HG02852 (cell line): ENCODE measurements at regions not wholly inside any gene's neighbourhood (a gene's known extent, or its start where the extent isn't known, plus 50 kb on each side); places are given as distances from the start of the nearest gene placed in this dataset.
"Not testable (repeated sequence)": the region's sequence is repeated elsewhere in the genome, so short reads cannot be mapped to it uniquely, and the experiment has no call there.

Experiments used
- ATAC-seq: cut with Tn5 transposase; IDR thresholded peaks from one replicate; pipeline ENCODE4 v1.9.1; 2021; ENCODE audit warnings: mild to moderate bottlenecking, moderate library complexity; ENCODE audit not compliant: unreplicated experiment

DNA sequence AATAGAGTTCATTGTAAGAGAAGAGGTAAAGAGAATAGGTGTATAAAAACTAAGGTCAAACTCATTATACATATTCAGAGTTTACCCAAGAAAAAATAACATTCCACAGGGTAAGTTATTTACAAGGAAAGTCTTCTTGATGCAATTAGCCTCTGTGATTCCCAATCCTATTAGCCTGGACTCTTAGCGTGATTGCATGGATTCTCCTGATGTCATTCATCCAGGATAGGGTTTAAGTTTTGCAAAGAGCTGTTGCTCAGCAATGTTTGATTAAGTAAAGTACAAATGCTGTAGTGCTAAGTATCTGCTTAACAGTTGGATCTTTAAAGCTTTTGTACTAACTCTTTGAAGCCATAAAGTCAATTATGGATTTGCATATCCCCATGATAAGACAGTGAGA, 767.8 kb upstream of the LUZP2 start:
- ATAC-seq = no peak

DNA sequence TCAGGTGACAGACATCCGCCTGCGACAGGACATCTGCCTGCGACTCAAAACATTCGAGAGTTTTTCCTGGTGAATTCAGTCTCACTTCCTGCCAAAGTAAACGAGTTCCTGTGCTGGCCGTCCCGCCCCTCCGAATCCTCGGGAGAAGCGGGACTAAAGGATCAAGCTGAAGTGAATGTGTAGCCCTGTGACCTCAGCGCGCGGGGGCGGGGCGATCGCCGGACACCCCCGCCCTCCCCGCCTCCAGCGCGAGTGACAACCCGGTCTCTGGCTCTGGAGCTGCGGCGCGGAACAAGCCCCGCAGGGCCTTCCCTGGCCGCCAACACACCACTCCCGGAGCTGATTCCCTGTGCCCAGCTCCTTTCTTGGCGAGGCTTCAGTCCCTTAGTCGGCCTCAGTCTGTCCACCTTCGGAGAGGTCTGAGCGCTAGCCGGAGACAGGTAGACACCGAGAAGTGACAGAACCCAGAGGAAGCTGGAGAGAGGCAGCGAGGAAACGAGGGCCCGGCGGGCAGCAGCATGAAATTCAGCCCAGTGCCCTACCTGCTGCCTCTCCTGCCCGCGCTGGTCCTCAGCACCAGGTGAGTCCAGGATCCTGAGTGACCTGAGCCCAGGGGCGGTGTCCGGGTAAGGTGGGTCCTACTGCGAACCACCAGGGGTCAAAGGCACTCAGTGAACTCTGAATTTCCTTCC, 766.4 kb upstream of the LUZP2 start:
- no peak for ATAC-seq

DNA sequence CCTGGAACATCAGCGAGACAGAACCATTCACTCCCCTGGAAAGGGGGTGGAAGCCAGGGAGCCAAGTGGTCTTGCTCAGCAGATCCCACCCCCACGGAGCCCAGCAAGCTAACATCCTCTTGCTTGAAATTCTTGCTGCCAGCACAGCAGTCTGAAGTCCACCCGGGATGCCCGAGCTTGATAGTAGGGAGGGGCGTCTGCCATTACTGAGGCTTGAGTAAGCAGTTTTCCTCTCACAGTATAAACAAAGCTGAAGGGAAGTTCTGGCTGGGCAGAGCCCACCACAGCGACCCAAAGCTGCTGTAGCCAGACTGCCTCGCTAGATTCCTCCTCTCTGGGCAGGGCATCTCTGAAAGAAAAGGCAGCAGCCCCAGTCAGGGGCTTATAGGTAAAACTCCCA, 764.8 kb upstream of the LUZP2 start:
- no peak for ATAC-seq

DNA sequence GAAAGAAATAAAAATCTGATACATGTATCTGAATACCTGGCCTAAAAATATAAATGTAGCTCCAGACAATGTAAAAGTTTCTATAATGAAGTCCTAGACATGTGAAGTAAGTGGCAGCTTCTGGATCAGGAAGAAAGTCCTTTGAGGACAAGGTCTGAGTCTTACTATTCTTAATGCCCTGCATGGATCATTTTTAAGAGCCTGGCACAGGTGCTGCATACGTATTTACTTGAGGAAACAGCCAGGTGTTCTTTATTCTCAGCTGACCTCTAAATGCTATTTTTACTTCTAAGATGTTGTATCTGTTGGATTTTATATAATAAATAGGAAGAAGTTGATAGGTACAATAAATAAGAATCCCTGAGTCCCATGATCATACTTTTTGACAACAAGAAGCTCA, 750.0 kb upstream of the LUZP2 start:
- no peak for ATAC-seq

DNA sequence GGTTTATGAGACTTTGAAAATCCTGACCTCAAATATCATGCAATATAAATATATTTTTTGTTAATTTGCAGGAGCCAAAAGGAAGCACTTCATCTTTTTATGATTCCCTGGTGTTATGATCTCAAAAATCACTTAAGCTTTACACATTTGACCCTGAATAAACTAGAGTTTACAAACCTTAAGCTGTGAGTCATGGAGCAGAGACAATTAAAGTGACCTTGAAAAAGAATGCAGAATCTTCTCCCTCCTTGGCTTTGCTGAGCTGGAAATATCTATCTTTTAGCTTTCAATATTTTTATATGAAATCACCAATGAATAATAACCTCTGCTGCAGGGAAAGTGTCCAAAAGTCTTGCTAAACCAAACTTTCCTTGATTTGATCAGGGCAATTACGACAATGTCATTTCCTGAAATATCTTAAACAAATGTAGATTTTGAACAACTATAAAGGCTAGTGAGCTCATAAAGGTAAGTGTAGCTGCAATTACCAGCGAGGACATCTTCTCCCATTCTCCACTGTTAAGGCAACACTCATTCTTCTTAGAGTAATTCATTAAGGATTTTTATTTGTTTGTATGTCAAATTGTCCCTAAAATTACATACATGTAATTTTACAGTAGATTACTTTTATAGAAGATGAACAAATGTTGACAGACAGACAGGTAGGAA, 747.0 kb upstream of the LUZP2 start:
- no peak for ATAC-seq

DNA sequence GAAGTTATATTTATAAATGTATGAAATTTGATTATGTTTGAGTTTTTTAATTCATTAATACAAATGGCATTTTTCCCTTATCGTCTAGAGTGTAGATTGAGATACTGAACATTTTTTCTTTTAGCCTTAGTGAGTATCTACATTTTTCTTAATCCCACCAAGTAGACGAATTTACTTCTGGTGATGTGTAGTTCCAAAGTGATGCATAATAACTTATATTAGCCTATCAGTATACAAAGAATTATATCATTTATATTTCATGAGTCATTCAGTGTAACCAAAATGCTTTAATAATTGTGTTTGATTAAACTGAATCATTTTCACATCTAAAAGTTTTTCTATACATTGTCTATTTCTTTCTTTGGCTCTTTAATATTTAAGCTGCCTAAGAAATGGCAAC, 745.6 kb upstream of the LUZP2 start:
- ATAC-seq = no peak

DNA sequence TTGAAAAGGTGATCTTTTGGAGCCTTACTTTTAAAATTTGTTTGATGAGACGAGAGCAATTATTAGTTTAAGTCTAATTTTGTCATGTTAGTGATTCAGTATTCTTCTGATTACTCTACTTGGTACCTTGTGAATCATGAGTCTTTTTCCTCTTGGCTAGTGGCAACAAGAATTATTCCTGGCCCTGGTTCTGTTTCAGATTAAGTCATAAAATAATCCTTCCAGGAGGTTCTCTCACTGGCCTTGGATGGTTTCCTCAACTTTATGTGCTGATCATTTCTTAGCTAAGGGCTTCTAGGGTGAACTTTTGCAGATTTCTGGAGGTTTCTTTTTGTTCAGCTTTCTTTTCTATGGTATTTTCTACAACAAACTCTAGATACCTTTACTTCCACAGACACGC, 741.8 kb upstream of the LUZP2 start:
- ATAC-seq = no peak

DNA sequence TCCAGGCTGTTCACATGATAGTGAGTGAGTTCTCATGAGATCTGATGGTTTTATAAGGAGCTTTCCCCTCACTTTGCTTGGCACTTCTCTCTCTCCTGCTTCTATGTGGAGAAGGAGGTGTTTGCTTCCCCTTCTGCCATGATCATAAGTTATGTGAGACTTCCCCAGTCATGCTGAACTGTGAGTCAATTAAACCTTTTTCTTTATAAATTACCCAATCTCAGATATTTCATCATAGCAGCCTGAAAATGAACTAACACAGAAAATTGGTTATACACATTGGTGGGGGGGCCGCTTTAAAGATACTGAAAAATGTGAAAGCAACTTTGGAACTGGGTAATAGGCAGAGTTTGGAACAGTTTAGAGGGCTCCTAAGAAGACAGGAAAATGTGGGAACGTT, 741.1 kb upstream of the LUZP2 start:
- no peak for ATAC-seq

DNA sequence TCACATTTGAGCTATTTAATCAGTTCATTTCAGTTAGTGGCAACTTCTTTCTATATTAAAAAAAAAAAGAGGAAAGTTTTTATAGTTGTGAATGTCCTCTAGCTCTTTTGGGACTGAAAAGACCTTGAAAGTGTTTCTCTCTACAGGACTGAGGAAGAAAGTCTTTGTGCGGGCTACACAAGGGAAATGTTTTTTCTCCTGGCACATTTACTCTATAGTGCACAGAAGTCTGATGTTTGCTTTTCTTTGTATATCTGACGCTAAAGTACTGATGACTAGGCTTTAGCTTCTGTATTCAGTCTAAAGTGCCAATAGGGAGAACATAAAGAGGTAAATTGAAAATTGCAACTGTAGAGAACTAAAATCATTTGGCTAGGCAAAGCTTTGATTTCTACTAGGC, 737.4 kb upstream of the LUZP2 start:
- ATAC-seq = no peak

DNA sequence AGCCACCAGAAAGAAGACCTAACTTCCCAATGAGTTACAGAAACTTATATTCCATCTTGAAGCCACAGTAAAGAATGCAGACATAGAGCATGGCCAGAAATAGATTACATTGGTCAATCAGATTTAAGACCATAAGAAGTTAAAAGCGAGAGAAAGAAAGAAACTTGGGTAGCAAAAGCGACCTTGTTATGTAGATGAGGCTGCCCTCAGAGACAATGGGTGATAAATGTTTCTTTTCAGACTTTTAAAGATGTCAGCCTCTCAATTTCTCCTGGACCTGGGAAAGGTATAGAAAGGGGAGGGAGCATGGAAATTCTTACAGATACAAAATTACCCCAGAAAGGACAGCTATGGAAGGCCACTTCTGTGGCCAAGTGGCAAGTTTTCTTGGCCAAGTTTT, 732.6 kb upstream of the LUZP2 start:
- ATAC-seq = no peak

DNA sequence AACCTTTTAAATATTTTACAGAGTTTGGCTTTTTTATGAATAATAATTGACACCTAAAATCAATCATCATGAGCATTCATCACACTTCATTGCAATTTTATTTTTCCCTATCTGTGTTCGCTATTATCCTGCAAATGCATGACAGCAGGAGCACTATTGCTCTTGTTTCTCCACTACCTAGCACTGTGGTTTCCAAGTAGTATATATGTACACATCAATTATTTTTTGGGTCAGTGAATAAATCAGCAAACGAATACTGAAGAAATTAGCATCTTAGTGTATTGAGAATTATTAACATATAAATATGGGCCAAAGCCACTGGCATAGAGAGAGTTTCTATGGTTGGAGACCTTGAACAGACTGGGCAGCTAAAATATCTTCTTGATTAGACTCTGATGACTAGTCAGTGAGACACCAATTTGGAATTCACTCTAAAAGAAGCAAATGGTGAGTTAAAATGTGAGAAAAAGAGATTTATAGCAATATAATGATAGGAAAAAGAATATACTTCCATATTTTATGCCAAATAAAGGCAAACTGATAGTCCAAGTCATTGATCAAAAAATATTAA, 731.1 kb upstream of the LUZP2 start:
- ATAC-seq = no peak

DNA sequence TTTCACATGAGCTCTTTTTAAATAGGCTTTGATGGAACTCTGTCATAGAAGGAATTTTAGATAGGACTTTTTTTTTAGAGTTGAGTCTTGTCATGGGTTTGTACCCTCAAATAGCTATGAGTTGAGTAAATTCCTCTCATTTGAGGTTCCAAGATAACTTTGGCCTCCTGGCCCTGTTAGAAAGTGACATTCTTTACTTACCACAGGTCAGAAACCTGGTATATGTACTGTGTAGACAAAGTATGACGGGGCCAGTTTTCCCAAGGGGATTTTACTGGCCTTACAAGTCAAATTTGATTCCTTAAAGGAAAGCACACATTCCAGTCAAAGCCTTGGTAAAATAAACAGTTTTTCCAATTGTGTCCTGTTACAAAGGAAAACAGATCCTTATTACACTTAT, 729.3 kb upstream of the LUZP2 start:
- no peak for ATAC-seq

DNA sequence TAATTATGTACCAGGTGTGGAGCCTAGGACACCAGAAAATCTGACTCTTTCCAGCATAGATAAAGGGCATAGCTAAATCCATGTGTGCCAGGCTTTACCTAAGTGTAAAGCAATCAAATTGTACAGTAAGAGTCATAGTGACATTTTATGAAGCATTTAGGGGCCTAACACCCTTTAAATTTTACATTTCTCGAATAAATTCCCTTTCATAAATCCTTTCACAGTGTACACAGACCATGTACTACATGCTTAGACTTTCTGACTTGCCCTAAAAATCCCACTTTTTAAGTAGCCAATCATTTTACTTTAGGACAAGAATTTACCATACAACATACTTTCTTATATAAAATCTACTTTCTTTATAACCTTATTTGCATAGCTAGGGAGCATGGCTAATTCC, 727.6 kb upstream of the LUZP2 start:
- ATAC-seq = no peak

DNA sequence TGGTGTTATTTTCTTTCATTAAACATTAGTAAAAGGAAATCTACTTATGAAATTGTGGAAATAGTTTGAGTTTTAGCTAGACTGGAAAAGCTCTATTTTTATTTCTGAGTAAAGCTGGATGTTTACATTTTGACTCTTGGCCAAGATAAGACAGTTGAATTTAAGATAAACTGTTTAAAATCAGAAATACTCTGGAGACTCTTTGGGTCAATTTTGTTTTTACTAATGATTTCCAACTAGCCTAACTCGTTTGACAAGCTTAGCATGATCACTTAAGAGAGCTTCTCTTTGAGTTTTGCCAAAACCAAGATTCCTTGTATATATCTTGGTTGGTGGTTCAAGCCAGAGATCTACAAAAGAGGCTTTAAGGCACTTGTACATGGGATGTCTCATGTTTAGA, 724.8 kb upstream of the LUZP2 start:
- no peak for ATAC-seq

DNA sequence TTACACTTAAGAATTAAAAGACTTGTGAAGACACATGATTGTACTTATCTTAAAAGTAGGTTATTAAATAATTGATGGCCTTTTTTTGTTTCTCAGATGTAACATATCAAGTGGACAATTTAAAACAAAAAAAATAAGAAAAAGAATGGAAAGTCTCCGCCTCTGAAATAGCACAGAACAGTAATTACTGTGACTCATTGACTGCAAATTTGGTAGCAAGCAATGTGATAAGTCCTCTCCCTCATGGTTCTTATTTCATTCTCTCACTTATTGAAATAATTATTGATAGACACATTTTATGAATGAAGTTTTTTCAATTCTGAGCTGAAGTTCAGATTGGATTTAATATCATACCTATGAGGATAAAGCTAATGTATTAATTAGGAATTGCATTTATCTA, 717.9 kb upstream of the LUZP2 start:
- ATAC-seq = no peak

DNA sequence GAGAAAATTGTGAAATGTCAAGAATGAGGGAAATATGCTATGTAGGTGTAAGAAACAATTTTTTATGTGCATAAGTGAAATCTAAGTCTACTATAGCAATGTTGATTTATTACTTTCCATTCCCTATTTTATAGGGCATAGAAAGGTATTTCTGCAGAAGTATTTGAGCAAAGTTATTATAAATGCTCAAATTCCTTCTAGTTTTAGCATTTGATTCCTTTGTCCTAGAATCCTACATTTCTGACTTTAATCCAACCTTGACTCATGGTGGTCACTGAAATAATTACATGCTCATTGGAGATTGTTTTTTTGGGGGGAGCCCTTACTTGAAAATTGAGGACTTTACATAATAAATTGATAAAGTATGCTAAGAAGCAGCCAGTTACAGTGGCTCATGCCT, 716.6 kb upstream of the LUZP2 start:
- ATAC-seq = no peak

DNA sequence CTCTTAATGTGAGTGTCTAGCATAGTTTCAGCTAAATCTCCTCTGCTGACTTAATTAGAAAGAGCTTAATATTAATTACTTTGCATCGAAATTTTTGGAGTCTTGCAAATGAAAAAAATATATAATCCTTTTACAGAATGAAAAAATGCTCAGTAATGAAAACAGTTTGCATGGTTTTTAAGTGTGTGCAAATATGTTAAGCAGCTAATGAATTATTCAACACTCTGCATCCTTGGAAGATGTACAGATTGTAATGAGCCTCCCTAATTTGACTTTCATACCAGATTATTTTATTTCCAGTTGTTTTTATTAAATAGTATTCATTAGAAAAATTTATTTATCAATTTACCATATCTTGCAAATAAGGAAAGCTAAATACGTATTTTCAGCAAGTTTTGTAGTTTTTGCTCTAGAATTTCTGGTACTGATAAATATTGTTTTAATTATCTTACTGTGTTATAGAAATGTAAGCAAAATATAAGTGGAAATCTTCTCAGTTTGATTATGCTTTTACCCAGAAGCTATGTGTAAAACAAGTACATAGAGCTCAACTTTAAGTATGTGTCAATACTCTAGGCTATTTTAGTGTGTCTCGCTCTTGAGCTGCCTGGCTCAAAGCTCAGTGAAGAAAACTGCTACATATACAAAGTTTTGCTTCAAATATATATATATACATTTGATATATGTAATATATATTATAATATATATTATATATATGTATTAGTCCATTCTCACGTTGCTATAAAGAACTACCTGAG, 714.9 kb upstream of the LUZP2 start:
- ATAC-seq = no peak

DNA sequence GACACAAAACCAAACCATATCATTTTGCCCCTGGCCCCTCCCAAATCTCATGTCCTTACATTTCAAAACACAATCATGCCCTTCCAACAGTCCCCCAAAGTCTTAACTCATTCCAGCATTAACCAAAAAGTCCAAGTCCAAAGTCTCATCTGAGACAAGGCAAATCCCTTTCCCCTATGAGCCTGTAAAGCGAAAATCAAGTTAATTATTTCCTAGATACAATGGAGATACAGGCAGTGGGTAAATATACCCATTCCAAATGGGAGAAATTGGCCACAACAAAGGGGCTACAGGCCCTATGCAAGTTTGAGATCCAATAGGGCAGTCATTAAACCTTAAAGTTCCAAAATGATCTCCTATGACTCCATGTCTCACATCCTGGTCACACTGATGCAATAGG, 709.9 kb upstream of the LUZP2 start:
- not testable (repeated sequence) for ATAC-seq

DNA sequence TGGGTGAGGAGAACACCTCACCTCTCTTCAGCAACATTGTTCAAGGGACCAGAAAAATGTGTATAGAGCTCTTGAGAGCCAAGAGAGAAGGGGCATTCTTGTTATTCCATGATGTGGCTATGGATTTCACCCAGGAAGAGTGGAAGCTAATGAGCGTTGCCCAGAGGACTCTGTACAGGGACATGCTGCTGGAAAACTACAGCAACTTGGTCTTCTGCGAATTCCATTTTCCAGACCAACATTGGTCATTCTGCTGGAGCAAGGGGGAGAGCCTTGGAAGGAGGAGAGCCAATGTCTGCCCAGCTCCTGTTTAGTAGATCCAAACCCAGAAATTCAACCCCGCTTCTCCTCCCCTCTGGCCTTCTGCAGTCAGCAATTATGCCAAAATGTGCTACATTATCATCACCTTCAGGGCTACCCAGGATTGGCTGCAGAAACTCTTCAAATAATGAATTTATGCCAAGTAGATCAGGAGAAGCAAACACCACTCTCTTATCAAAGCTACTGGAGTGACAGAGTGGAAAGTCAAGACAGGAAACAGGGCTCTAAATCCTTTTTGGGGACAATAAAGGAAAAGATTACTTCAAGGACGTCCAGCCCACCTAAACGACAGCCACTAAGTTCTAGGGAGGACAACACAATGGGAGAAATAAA, 707.5 kb upstream of the LUZP2 start:
- ATAC-seq = no peak

DNA sequence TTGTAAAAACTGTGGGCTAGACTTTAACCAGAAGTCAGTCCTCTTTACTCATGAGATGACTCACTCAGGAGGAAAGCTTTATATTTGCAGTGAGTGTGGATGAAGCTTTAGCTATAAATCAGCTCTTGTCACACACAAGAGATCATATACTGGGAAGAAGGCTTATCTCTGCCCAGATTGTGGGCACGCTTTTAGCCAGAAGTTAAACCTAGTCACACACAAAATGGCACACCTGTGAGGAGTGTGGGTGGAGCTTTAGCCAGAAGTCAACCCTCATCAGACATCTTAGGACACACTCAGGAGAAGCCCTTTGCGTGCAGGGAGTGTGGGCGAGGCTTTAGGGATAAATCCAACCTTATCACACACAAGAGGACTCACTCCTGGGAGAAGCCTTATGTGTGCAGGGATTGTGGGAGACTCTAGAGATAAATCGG, 706.9 kb upstream of the LUZP2 start:
- ATAC-seq = no peak
